GM12891 (cell line): ENCODE measurements at regions not wholly inside any gene's neighbourhood (a gene's known extent, or its start where the extent isn't known, plus 50 kb on each side); places are given as distances from the start of the nearest gene placed in this dataset.

ENCODE experiments used
- DNase-seq: peaks from one replicate; pipeline ENCODE4 v3.0.0; 2011; ENCODE audit warnings: low spot score; ENCODE audit not compliant: insufficient read length
- FAIRE-seq: peaks from 2 replicates; lab custom pipeline; 2011; peaks lifted over from hg19 to GRCh38; lab: Jason Lieb, UNC
- PAX5 ChIP-seq: IDR thresholded peaks from 2 replicates; pipeline ENCODE4 v1.6.1; 2011; ENCODE audit warnings: low read length, moderate library complexity, mild to moderate bottlenecking; ENCODE audit not compliant: insufficient read depth, severe bottlenecking
- POLR2A ChIP-seq: IDR thresholded peaks from 2 replicates; pipeline ENCODE4 v1.6.1; 2011; ENCODE audit warnings: low read depth, low read length, control low read depth
- POLR2AphosphoS5 ChIP-seq: IDR thresholded peaks from 2 replicates; pipeline ENCODE4 v1.6.1; 2011; ENCODE audit warnings: low read depth, low read length, control low read depth
- POU2F2 ChIP-seq: IDR thresholded peaks from 2 replicates; pipeline ENCODE4 v1.6.1; 2011; ENCODE audit warnings: low read depth, mild to moderate bottlenecking, control low read depth, low read length, moderate library complexity
- SPI1 ChIP-seq: IDR thresholded peaks from 2 replicates; pipeline ENCODE4 v1.6.1; 2011; ENCODE audit warnings: low read depth, low read length, control low read depth
- TAF1 ChIP-seq: IDR thresholded peaks from 2 replicates; pipeline ENCODE4 v1.6.1; 2011; ENCODE audit warnings: low read depth, low read length, control low read depth

- DNase-seq (peak; percentile 35), FAIRE-seq (peak; percentile 87)
- no peak for TF ChIP-seq SPI1
These were observed 126.7 kb downstream of the UNC5CL start for GRCh38 chr6:40912158-40912946.

- TF ChIP-seq POU2F2: no peak
- TF ChIP-seq POLR2AphosphoS5: no peak
- TF ChIP-seq PAX5: no peak
- no peak for TF ChIP-seq TAF1
- no peak for TF ChIP-seq SPI1
- no peak for TF ChIP-seq POLR2A
- DNase-seq (no peak), FAIRE-seq (no peak)
These were observed 128.6 kb downstream of the UNC5CL start for GRCh38 chr6:40910260-40910893.

GRCh38 chr6:40909811-40910210 lies 129.2 kb downstream of the UNC5CL start:
- TF ChIP-seq POLR2AphosphoS5 (no peak), POU2F2 (no peak), POLR2A (no peak)
- no peak for DNase-seq
- no peak for FAIRE-seq

GRCh38 chr6:40907198-40907701 lies 131.8 kb downstream of the UNC5CL start:
- no peak for FAIRE-seq
- no peak for DNase-seq
- TF ChIP-seq POLR2AphosphoS5 (no peak), POU2F2 (no peak), POLR2A (no peak), PAX5 (no peak), TAF1 (no peak), SPI1 (no peak)

DNA sequence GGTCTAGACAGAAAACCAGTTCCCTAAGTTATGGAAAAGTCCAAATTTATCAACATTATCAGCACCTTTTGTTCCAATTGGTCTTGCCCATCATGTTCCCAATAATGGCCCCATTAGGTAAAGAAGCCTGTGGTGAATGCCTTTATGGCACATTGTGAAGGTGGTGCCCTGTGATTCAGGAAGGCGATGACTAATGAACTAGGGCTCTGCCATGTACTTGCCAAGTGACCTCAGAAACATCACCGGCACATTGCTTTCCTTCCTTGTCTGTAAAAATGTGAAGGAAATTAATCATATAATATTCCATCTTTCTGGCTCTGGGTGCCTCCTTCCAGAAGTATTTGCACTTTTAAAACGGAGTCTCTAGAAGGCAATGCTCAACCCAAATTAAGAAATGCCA lies 132.3 kb downstream of the UNC5CL start:
- TF ChIP-seq PAX5: no peak
- TF ChIP-seq POLR2A: no peak
- TF ChIP-seq POU2F2: no peak
- no peak for TF ChIP-seq POLR2AphosphoS5
- no peak for TF ChIP-seq SPI1
- TF ChIP-seq TAF1: no peak
- FAIRE-seq (no peak), DNase-seq (no peak)

DNA sequence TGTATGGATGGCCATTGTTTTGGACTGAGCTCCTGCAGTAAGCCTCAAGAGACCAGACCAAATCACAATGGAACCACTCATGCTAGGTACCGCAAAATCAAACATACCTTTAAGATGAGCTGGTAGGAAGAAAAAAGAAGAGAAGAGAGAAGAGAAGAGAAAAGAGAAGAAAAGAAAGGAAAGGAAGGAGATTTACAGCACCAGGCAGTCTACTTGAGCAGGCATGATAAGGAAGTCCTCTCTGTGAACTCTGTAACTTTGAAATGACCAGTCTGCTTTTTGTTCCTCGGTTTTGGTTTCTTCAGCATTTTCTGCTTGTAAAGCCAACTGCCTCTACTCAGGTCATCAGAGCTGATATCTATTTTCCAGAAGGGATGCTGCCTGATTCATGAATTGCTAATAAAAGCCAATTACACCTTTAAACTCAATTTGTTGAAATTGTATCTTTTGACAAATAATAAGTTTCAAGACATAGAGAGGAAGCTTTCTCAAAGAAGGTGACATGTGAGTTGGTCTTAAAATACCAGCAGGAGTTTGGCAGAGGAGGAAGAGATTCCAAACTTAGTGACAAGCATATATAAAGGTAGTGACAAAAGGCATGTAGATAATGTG lies 134.3 kb downstream of the UNC5CL start:
- FAIRE-seq (no peak), DNase-seq (no peak)
- TF ChIP-seq POLR2A: no peak
- TF ChIP-seq SPI1: no peak
- no peak for TF ChIP-seq TAF1
- TF ChIP-seq PAX5: no peak
- TF ChIP-seq POU2F2: no peak
- no peak for TF ChIP-seq POLR2AphosphoS5

DNA sequence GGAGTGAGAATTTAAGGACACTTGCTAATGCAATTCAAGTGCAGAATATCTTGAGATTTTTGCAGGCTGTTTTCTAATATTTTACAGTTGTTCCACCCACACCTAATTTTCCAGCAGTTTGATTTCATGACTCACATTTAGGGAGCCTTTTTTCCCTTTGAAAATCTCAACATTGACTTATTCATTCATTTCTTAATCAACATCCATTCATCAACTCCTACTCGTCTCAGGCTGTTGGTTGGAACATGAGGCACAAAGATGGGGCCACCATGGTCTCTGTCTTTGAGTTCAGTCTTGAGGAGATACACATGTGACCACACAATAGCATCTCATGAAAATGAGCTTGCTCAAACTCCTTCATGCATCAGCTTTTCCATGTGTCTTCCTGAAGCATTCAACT lies 135.6 kb downstream of the UNC5CL start:
- FAIRE-seq (no peak), DNase-seq (no peak)
- TF ChIP-seq POLR2AphosphoS5 (no peak), TAF1 (no peak), POU2F2 (no peak), SPI1 (no peak), PAX5 (no peak), POLR2A (no peak)

DNA sequence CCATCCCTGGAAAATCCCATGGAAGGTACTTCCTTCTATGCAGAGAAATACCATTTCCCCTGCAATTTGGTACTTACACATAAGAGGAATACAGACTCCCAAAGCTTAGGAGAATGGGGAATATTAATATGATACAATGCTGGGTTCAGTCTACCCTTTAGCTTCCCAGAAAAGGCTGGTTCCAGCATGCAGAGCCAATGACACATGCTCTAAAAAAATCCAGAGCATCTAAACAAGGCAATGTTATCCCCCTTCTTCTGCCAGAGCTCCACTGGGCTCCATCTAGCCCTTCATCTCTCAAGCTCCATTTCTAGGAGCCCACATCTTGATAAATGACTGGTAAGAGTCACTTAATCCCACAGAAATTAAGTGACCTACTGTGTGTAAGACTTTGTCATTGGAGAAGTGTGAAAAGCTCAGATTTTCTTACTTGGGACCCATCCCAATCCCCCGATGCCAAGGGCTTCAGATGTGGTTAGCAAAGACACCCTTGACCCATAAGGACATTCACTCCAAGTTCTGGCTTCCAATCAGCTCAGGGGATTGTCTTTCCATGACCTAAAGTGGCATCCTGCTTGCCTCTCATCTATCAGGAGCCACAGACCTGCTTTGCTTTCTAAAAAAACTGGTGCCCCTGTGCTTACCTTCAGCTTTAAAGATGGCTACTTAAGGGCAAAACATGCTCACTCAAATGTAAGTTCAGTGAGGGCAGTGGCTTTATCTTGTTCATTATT lies 137.5 kb downstream of the UNC5CL start:
- TF ChIP-seq PAX5: no peak
- no peak for TF ChIP-seq POU2F2
- TF ChIP-seq POLR2A: no peak
- TF ChIP-seq SPI1: no peak
- TF ChIP-seq POLR2AphosphoS5: no peak
- no peak for TF ChIP-seq TAF1
- DNase-seq (no peak), FAIRE-seq (no peak)

DNA sequence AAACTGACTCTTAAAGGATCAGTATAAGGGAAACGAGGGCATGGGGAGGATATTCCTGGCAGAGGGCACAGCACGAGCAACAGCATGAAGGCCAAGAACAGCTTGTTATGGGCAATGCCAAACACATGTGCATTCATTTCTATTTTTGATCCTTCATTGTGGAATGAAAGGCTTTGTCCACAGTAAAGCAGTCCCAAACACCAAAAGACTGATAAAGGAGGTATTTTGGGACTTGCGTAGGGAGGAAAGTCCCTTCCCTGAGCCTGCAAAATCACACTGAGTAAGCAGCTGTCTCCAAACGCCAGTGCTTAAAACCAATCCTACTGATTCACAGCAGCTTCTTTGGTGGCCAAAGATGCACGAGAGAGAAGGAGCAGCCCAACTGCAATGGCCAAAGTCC lies 138.2 kb downstream of the UNC5CL start:
- no peak for FAIRE-seq
- TF ChIP-seq POU2F2: no peak
- no peak for TF ChIP-seq POLR2AphosphoS5
- no peak for TF ChIP-seq POLR2A
- TF ChIP-seq PAX5: no peak
- TF ChIP-seq SPI1: no peak
- no peak for TF ChIP-seq TAF1
- DNase-seq: no peak
